ENCODE measurements at regions not wholly inside any gene's neighbourhood (a gene's known extent, or its start where the extent isn't known, plus 50 kb on each side); places are given as distances from the start of the nearest gene placed in this dataset.
A peak's percentile ranks its signal among the peaks of the same experiment; 100 is the strongest.

- H3K4ac ChIP-seq (ENCODE audit: low read length): no peak overlapping the region
- 100% methylated on average over 2 of the region's 12 CpGs; no CpG with 5 or more reads in 1 of the 2 donors for WGBS, 2 donors (ENCODE audit: extremely low coverage in 2 of 2, insufficient read length in 2 of 2, insufficient replicate concordance in 1 of 2)
- no peak overlapping the region for H3K23ac ChIP-seq (ENCODE audit: low read depth, low read length, poor library complexity)
- H3K9ac ChIP-seq (ENCODE audit: low read depth, low read length, poor library complexity): no peak overlapping the region
- no peak overlapping the region for H2BK5ac ChIP-seq (ENCODE audit: low read length)
- no peak overlapping the region for H2AFZ ChIP-seq (ENCODE audit: low read length)
- H3K79me1 ChIP-seq (ENCODE audit: low read depth, low read length): no peaks in the 10 kb centered on the region
- H3K18ac ChIP-seq (ENCODE audit: low read length): peak overlapping the region; percentile 57
- H3K9me3 ChIP-seq (replicated peaks in 1 of 2; ENCODE audit: control insufficient read depth in 2 of 2, insufficient read depth in 1 of 2, low read depth in 1 of 2, low read length in 2 of 2): peaks cover 0 to 2% of the 10 kb centered on the region in 2 donors
- H4K8ac ChIP-seq (ENCODE audit: low read depth, low read length): no peak overlapping the region
- H3K14ac ChIP-seq (ENCODE audit: low read length): no peak overlapping the region
- peaks cover 0 to 3% (median 0%) of the 10 kb centered on the region in 3 experiments for H3K27me3 ChIP-seq (ENCODE audit: control insufficient read depth in 3 of 3, insufficient read depth in 3 of 3, low read depth in 1 of 3, low read length in 3 of 3)
- no peak overlapping the region for H2BK120ac ChIP-seq (ENCODE audit: low read depth, low read length)
- H3K4me1 ChIP-seq (ENCODE audit: control insufficient read depth in 2 of 2, insufficient read depth in 1 of 2, low read depth in 1 of 2, low read length in 2 of 2): peaks cover 0 to 4% of the 10 kb centered on the region in 2 donors
- no peak overlapping the region for H2BK12ac ChIP-seq (ENCODE audit: low read length)
- H4K91ac ChIP-seq (ENCODE audit: low read depth, low read length, poor library complexity): no peak overlapping the region
- H2AK5ac ChIP-seq (ENCODE audit: low read depth, low read length): no peak overlapping the region
- no peak overlapping the region for H3K4me2 ChIP-seq (ENCODE audit: insufficient read depth, low read length, poor library complexity, severe bottlenecking)
- no peak overlapping the region for H2BK15ac ChIP-seq (ENCODE audit: low read length)
- H3K36me3 ChIP-seq (replicated peaks in 1 of 2; ENCODE audit: control insufficient read depth in 2 of 2, insufficient read depth in 2 of 2, low read length in 2 of 2): no peaks in the 10 kb centered on the region
- no peak for DNase-seq (ENCODE audit: low spot score)
- no peak overlapping the region for H3K27ac ChIP-seq (replicated peaks; ENCODE audit: low read length)
- no peak overlapping the region for H3K4me3 ChIP-seq (ENCODE audit: low read length in 2 of 2)
Observed at GRCh38 chr12:127779301-127780045, 487.5 kb upstream of the TMEM132C start.

- Histone ChIP-seq H3K9ac (ENCODE audit: low read depth, low read length, poor library complexity) (no peak overlapping the region), H3K36me3 (replicated peaks in 1 of 2; ENCODE audit: control insufficient read depth in 2 of 2, insufficient read depth in 2 of 2, low read length in 2 of 2) (no peaks in the 10 kb centered on the region), H3K4me3 (ENCODE audit: low read length in 2 of 2) (no peak overlapping the region), H3K27ac (replicated peaks; ENCODE audit: low read length) (no peak overlapping the region), H2BK5ac (ENCODE audit: low read length) (no peak overlapping the region), H2BK15ac (ENCODE audit: low read length) (no peak overlapping the region), H4K8ac (ENCODE audit: low read depth, low read length) (no peak overlapping the region), H2AK5ac (ENCODE audit: low read depth, low read length) (no peak overlapping the region), H4K91ac (ENCODE audit: low read depth, low read length, poor library complexity) (no peak overlapping the region), H3K9me3 (replicated peaks in 1 of 2; ENCODE audit: control insufficient read depth in 2 of 2, insufficient read depth in 1 of 2, low read depth in 1 of 2, low read length in 2 of 2) (peaks cover 0 to 2% of the 10 kb centered on the region in 2 donors), H3K4me1 (ENCODE audit: control insufficient read depth in 2 of 2, insufficient read depth in 1 of 2, low read depth in 1 of 2, low read length in 2 of 2) (peaks cover 0 to 9% of the 10 kb centered on the region in 2 donors), H3K4ac (ENCODE audit: low read length) (no peak overlapping the region), H2BK120ac (ENCODE audit: low read depth, low read length) (no peak overlapping the region), H3K4me2 (ENCODE audit: insufficient read depth, low read length, poor library complexity, severe bottlenecking) (no peak overlapping the region), H3K27me3 (ENCODE audit: control insufficient read depth in 3 of 3, insufficient read depth in 3 of 3, low read depth in 1 of 3, low read length in 3 of 3) (peaks cover 0 to 3% (median 0%) of the 10 kb centered on the region in 3 experiments), H3K18ac (ENCODE audit: low read length) (no peak overlapping the region), H2BK12ac (ENCODE audit: low read length) (no peak overlapping the region), H2AFZ (ENCODE audit: low read length) (no peak overlapping the region), H3K79me1 (ENCODE audit: low read depth, low read length) (no peaks in the 10 kb centered on the region), H3K14ac (ENCODE audit: low read length) (no peak overlapping the region), H3K23ac (ENCODE audit: low read depth, low read length, poor library complexity) (no peak overlapping the region)
- WGBS, 2 donors (ENCODE audit: extremely low coverage in 2 of 2, insufficient read length in 2 of 2, insufficient replicate concordance in 1 of 2): no CpG with 5 or more reads among the region's 6 CpGs
- no peak for DNase-seq (ENCODE audit: low spot score)
Observed at GRCh38 chr12:127780881-127781280, 486.1 kb upstream of the TMEM132C start.

GRCh38 chr12:127781336-127781735, 485.6 kb upstream of the TMEM132C start:
- Histone ChIP-seq H3K4me1 (ENCODE audit: control insufficient read depth in 2 of 2, insufficient read depth in 1 of 2, low read depth in 1 of 2, low read length in 2 of 2) (peaks cover 0 to 11% of the 10 kb centered on the region in 2 donors), H3K4ac (ENCODE audit: low read length) (no peak overlapping the region), H3K79me1 (ENCODE audit: low read depth, low read length) (no peaks in the 10 kb centered on the region), H3K23ac (ENCODE audit: low read depth, low read length, poor library complexity) (no peak overlapping the region), H3K9me3 (replicated peaks in 1 of 2; ENCODE audit: control insufficient read depth in 2 of 2, insufficient read depth in 1 of 2, low read depth in 1 of 2, low read length in 2 of 2) (peaks cover 0 to 2% of the 10 kb centered on the region in 2 donors), H3K4me3 (ENCODE audit: low read length in 2 of 2) (no peak overlapping the region), H3K9ac (ENCODE audit: low read depth, low read length, poor library complexity) (no peak overlapping the region), H4K91ac (ENCODE audit: low read depth, low read length, poor library complexity) (no peak overlapping the region), H2AFZ (ENCODE audit: low read length) (no peak overlapping the region), H2BK12ac (ENCODE audit: low read length) (no peak overlapping the region), H2BK15ac (ENCODE audit: low read length) (no peak overlapping the region), H4K8ac (ENCODE audit: low read depth, low read length) (no peak overlapping the region), H2BK5ac (ENCODE audit: low read length) (no peak overlapping the region), H3K27me3 (ENCODE audit: control insufficient read depth in 3 of 3, insufficient read depth in 3 of 3, low read depth in 1 of 3, low read length in 3 of 3) (peaks cover 0 to 3% (median 0%) of the 10 kb centered on the region in 3 experiments), H2BK120ac (ENCODE audit: low read depth, low read length) (no peak overlapping the region), H2AK5ac (ENCODE audit: low read depth, low read length) (no peak overlapping the region), H3K36me3 (replicated peaks in 1 of 2; ENCODE audit: control insufficient read depth in 2 of 2, insufficient read depth in 2 of 2, low read length in 2 of 2) (no peaks in the 10 kb centered on the region), H3K27ac (replicated peaks; ENCODE audit: low read length) (no peak overlapping the region), H3K18ac (ENCODE audit: low read length) (no peak overlapping the region), H3K14ac (ENCODE audit: low read length) (no peak overlapping the region), H3K4me2 (ENCODE audit: insufficient read depth, low read length, poor library complexity, severe bottlenecking) (no peak overlapping the region)
- no CpG with 5 or more reads among the region's 5 CpGs for WGBS, 2 donors (ENCODE audit: extremely low coverage in 2 of 2, insufficient read length in 2 of 2, insufficient replicate concordance in 1 of 2)
- no peak for DNase-seq (ENCODE audit: low spot score)

- H2AK5ac ChIP-seq (ENCODE audit: low read depth, low read length): peak overlapping the region; percentile 11
- H4K91ac ChIP-seq (ENCODE audit: low read depth, low read length, poor library complexity): no peak overlapping the region
Observed at GRCh38 chr12:127785540-127785939, 481.4 kb upstream of the TMEM132C start.

More at GRCh38 chr12:127785540-127785939, 481.4 kb upstream of the TMEM132C start:
- Histone ChIP-seq H3K4me2 (ENCODE audit: insufficient read depth, low read length, poor library complexity, severe bottlenecking) (no peak overlapping the region), H4K8ac (ENCODE audit: low read depth, low read length) (no peak overlapping the region), H2AFZ (ENCODE audit: low read length) (no peak overlapping the region), H3K79me1 (ENCODE audit: low read depth, low read length) (no peaks in the 10 kb centered on the region), H2BK12ac (ENCODE audit: low read length) (no peak overlapping the region), H3K18ac (ENCODE audit: low read length) (peak overlapping the region; percentile 31), H3K9me3 (replicated peaks in 1 of 2; ENCODE audit: control insufficient read depth in 2 of 2, insufficient read depth in 1 of 2, low read depth in 1 of 2, low read length in 2 of 2) (no peaks in the 10 kb centered on the region), H2BK120ac (ENCODE audit: low read depth, low read length) (no peak overlapping the region), H3K36me3 (replicated peaks in 1 of 2; ENCODE audit: control insufficient read depth in 2 of 2, insufficient read depth in 2 of 2, low read length in 2 of 2) (no peaks in the 10 kb centered on the region), H3K27me3 (ENCODE audit: control insufficient read depth in 3 of 3, insufficient read depth in 3 of 3, low read depth in 1 of 3, low read length in 3 of 3) (peaks cover 0 to 3% (median 0%) of the 10 kb centered on the region in 3 experiments), H3K9ac (ENCODE audit: low read depth, low read length, poor library complexity) (no peak overlapping the region), H3K4ac (ENCODE audit: low read length) (no peak overlapping the region), H3K23ac (ENCODE audit: low read depth, low read length, poor library complexity) (peak overlapping the region; percentile 48), H3K4me1 (ENCODE audit: control insufficient read depth in 2 of 2, insufficient read depth in 1 of 2, low read depth in 1 of 2, low read length in 2 of 2) (peaks cover 0 to 8% of the 10 kb centered on the region in 2 donors), H3K14ac (ENCODE audit: low read length) (no peak overlapping the region), H2BK5ac (ENCODE audit: low read length) (no peak overlapping the region), H3K27ac (replicated peaks; ENCODE audit: low read length) (no peak overlapping the region), H2BK15ac (ENCODE audit: low read length) (no peak overlapping the region), H3K4me3 (ENCODE audit: low read length in 2 of 2) (no peak overlapping the region)
- no CpG with 5 or more reads among the region's 5 CpGs for WGBS, 2 donors (ENCODE audit: extremely low coverage in 2 of 2, insufficient read length in 2 of 2, insufficient replicate concordance in 1 of 2)
- no peak for DNase-seq (ENCODE audit: low spot score)
